HL-60 (cell line): ENCODE measurements at regions not wholly inside any gene's neighbourhood (a gene's known extent, or its start where the extent isn't known, plus 50 kb on each side); places are given as distances from the start of the nearest gene placed in this dataset.

Source experiments
- CTCF ChIP-seq: IDR thresholded peaks from one replicate; pipeline ENCODE4 v1.5.1; 2011; ENCODE audit warnings: low read length, control low read depth, inconsistent platforms; ENCODE audit not compliant: insufficient read depth
- GABPA ChIP-seq: IDR thresholded peaks from 2 replicates; pipeline ENCODE4 v1.6.1; 2012; ENCODE audit warnings: low read depth
- POLR2AphosphoS5 ChIP-seq: IDR thresholded peaks from 2 replicates; pipeline ENCODE4 v1.6.1; 2012; ENCODE audit warnings: low read depth

GRCh38 chr5:163677092-163677491, 171.7 kb downstream of the MAT2B start:
- TF ChIP-seq CTCF (no peak), GABPA (no peak), POLR2AphosphoS5 (no peak)
